KMS-11 (cell line): ENCODE measurements at regions not wholly inside any gene's neighbourhood (a gene's known extent, or its start where the extent isn't known, plus 50 kb on each side); places are given as distances from the start of the nearest gene placed in this dataset.

ENCODE experiments used
- H2AFZ ChIP-seq: fragments of 200-600 bp; sonication (generic); 2 replicates; pipeline ENCODE4 v1.6.1; 2016; ENCODE audit warnings: antibody characterized with exemption, mixed run types, low read depth
- H3K27ac ChIP-seq: fragments of 200-600 bp; sonication (generic); 2 replicates; pipeline ENCODE4 v1.6.1; 2016; ENCODE audit warnings: mild to moderate bottlenecking, mixed run types
- H3K27me3 ChIP-seq: fragments of 200-600 bp; sonication (generic); 2 replicates; pipeline ENCODE4 v1.6.1; 2017; ENCODE audit warnings: mild to moderate bottlenecking, low read depth, mixed run types, moderate library complexity; ENCODE audit not compliant: insufficient read depth
- H3K36me3 ChIP-seq: fragments of 200-600 bp; sonication (generic); 2 replicates; pipeline ENCODE4 v1.6.1; 2017; ENCODE audit warnings: mild to moderate bottlenecking, mixed run types; ENCODE audit not compliant: insufficient read depth
- H3K4me1 ChIP-seq: fragments of 200-600 bp; sonication (generic); 2 replicates; pipeline ENCODE4 v1.6.1; 2016; ENCODE audit warnings: mild to moderate bottlenecking, low read depth, mixed run types; ENCODE audit not compliant: poor library complexity, severe bottlenecking
- H3K4me2 ChIP-seq: fragments of 200-600 bp; sonication (generic); 2 replicates; pipeline ENCODE4 v1.7.0; 2016; ENCODE audit warnings: mild to moderate bottlenecking, mixed run types
- H3K4me3 ChIP-seq: fragments of 200-600 bp; sonication (generic); IDR thresholded peaks from 2 replicates; pipeline ENCODE4 v1.6.1; 2017; ENCODE audit warnings: low read depth, low read length, mixed read lengths; ENCODE audit not compliant: insufficient read depth
- H3K79me2 ChIP-seq: fragments of 200-600 bp; sonication (generic); 2 replicates; pipeline ENCODE4 v1.6.1; 2016; ENCODE audit warnings: low read depth, mixed run types; ENCODE audit not compliant: insufficient read depth
- H3K9ac ChIP-seq: fragments of 200-600 bp; sonication (generic); 2 replicates; pipeline ENCODE4 v1.6.1; 2016; ENCODE audit warnings: mild to moderate bottlenecking, mixed run types
- H4K20me1 ChIP-seq: fragments of 200-600 bp; sonication (generic); 2 replicates; pipeline ENCODE4 v1.6.1; 2016; ENCODE audit warnings: mild to moderate bottlenecking, mixed run types; ENCODE audit not compliant: insufficient read depth
- TF ChIP-seq, protein P1 (sequence below): fragments of 200-600 bp; sonication (generic); conservative IDR thresholded peaks from 2 replicates; pipeline ENCODE4 v1.6.1; 2017; ENCODE audit warnings: low read depth, mild to moderate bottlenecking, antibody characterized with exemption, low read length, moderate library complexity, mixed read lengths

DNA sequence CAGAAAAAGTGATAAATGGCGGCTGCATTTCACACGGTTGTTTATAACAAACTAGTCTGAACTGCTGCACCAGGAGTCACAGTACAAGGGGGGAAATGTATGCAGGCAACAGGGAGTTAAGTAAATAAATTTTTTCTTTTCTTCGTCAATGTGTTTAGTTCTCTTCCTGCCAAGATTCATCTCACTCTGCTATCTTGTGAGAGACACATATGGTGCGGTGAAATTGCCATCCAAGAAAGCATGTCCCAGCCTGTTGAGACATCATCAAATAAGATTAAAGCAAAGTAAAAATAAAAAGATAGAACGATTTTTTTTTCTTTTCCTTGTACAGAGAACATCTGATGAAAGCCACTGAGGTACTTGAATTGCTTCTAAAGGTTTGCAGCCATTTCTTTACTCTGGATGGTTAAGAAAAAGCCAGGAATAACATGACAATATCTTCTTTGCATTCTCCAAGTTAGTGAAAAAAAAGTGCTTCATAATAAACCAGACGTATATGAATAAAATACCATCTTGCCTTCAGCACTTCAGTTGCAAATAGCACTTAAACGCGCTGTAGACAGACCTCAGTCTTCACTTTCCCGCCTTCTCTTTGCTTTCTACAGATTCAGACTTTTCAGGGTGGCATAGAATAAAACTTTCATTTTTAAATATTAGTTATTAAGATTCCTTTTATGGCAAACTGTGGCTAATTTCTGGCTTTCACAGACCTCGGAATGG is 506.2 kb upstream of the ZFHX3 start:
- Histone ChIP-seq H3K4me2 (no peak overlapping the region), H2AFZ (no peak overlapping the region), H3K4me1 (no peaks in the 10 kb centered on the region), H3K27me3 (no peaks in the 10 kb centered on the region), H3K27ac (no peak overlapping the region), H3K9ac (no peak overlapping the region), H3K36me3 (no peaks in the 10 kb centered on the region), H3K79me2 (no peaks in the 10 kb centered on the region), H4K20me1 (no peaks in the 10 kb centered on the region), H3K4me3 (no peak overlapping the region)
- TF ChIP-seq, protein P1, sequence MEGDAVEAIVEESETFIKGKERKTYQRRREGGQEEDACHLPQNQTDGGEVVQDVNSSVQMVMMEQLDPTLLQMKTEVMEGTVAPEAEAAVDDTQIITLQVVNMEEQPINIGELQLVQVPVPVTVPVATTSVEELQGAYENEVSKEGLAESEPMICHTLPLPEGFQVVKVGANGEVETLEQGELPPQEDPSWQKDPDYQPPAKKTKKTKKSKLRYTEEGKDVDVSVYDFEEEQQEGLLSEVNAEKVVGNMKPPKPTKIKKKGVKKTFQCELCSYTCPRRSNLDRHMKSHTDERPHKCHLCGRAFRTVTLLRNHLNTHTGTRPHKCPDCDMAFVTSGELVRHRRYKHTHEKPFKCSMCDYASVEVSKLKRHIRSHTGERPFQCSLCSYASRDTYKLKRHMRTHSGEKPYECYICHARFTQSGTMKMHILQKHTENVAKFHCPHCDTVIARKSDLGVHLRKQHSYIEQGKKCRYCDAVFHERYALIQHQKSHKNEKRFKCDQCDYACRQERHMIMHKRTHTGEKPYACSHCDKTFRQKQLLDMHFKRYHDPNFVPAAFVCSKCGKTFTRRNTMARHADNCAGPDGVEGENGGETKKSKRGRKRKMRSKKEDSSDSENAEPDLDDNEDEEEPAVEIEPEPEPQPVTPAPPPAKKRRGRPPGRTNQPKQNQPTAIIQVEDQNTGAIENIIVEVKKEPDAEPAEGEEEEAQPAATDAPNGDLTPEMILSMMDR, result no peak

DNA sequence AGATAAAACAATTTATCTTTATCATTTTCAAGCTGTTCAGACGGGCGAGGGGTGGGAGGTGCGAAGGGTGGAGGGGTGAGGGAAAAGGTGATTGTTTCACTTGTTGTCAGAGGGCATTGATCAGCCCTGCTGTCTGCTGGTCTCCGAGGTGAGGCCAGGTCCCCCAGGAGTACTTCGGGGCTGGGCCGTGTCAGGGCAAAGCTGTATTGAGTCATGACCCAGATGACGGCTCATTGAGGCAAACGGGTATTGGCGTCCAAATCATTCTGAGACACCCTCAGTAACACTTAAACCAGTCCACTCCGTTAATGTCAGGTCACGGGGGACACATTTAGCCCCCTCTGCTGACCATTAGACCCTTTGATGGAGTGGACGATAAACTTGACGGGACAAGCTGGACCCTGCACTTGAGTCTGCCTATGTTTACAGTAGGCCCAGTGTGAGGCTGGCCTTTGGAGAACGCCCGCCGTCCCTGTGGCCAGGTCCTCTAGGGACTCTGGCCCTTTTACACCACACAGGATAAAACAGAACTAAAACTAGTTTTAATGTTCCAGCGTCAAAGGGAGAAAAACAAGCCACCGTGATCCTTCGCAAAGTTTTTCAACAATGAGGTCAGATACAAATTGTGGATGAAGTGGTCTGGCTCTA is 502.2 kb upstream of the ZFHX3 start:
- Histone ChIP-seq H3K79me2 (no peaks in the 10 kb centered on the region), H3K4me1 (no peaks in the 10 kb centered on the region), H2AFZ (no peak overlapping the region), H4K20me1 (no peaks in the 10 kb centered on the region), H3K27ac (no peak overlapping the region), H3K4me2 (no peak overlapping the region), H3K9ac (no peak overlapping the region), H3K4me3 (no peak overlapping the region), H3K27me3 (no peaks in the 10 kb centered on the region), H3K36me3 (no peaks in the 10 kb centered on the region)
- TF ChIP-seq, protein P1, result no peak

DNA sequence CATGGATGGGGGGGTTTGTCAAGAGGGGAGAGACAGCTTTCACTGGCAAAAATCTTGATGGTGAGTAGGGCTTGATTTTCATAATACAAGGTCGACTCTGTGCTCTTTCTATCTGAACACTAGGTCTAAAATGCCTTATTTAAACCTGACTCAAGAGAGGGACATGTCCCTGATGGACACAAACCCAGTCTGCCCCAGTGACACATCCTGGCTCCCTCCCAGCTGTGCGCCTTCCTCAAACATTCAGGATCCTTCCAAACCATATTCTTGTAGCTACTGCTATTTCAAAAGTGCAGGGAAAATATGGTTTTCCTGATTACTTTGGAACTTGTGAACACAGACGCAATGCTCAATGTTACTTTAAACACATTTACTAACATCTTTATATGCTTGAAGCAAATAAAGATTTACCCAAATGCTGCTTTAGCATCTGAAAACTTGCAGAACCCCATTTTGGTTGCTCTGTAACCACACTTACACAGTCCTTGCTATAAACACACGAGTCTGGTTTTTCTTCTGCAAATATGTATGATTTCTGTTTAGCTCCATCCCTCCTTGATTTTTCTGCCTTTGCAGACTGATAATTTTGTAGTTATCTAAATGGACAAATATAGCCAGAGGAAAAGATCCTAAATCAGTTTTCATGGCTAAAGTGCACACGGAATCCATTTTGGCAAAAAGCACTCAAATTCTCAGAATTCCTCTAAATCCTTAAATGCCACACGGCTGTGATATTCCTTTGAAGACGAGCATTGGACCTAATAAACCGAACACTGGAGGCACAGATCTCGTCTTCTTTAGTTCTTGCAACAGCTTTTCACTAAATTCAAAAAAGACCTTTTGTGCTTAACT is 499.9 kb upstream of the ZFHX3 start:
- H4K20me1 ChIP-seq, result no peaks in the 10 kb centered on the region
- TF ChIP-seq, protein P1, result no peak
- no peak overlapping the region for H3K9ac ChIP-seq
- no peaks in the 10 kb centered on the region for H3K4me1 ChIP-seq
- no peak overlapping the region for H3K4me3 ChIP-seq
- no peaks in the 10 kb centered on the region for H3K36me3 ChIP-seq
- H2AFZ ChIP-seq, result no peak overlapping the region
- H3K27me3 ChIP-seq, result no peaks in the 10 kb centered on the region
- H3K4me2 ChIP-seq, result no peak overlapping the region
- H3K79me2 ChIP-seq, result no peaks in the 10 kb centered on the region
- no peak overlapping the region for H3K27ac ChIP-seq

DNA sequence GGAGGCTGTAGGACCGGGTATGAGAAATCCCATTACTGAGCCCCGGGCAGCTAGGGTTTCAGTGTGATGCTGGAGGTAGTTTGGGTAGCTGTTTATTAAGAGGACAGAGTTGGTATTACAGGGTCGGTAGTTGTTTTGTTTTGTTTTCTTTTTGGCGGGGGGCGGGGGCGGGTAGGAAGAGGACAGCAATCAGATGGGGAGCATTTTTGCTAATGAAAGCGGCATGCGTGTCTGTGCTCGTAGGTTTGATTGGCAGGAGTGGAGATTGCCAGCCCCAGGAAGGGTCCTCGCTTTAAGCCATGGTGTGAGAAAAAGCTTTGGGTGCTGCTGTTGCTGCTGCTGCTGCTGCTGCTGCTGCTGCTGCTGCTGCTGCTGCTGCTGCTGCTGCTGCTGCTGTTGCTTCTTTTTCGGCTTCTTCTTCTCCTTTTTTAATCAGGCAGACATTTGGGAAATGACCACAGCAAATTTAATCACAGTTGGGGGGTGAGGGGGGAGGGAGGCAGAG is 498.5 kb upstream of the ZFHX3 start:
- no peak overlapping the region for H2AFZ ChIP-seq
- TF ChIP-seq, protein P1, result no peak
- no peaks in the 10 kb centered on the region for H3K4me1 ChIP-seq
- no peaks in the 10 kb centered on the region for H3K27me3 ChIP-seq
- no peak overlapping the region for H3K4me2 ChIP-seq
- H4K20me1 ChIP-seq, result no peaks in the 10 kb centered on the region
- H3K27ac ChIP-seq, result no peak overlapping the region
- no peaks in the 10 kb centered on the region for H3K79me2 ChIP-seq
- no peak overlapping the region for H3K4me3 ChIP-seq
- no peaks in the 10 kb centered on the region for H3K36me3 ChIP-seq
- no peak overlapping the region for H3K9ac ChIP-seq
